Activated CD8-positive, alpha-beta memory T cell treated with anti-CD3 and anti-CD28 coated beads, Interleukin-2, amount 50 U/mL, for 24 hours (primary cell): ENCODE measurements at regions not wholly inside any gene's neighbourhood (a gene's known extent, or its start where the extent isn't known, plus 50 kb on each side); places are given as distances from the start of the nearest gene placed in this dataset.

Source experiments
- DNase-seq: peaks from one replicate; pipeline ENCODE4 v3.0.0-alpha.2; 2020; ENCODE audit errors: extremely low read depth

GRCh38 chr1:235925016-235925415, 58.3 kb upstream of the LYST start:
- DNase-seq, result no peak

- DNase-seq, result no peak
These were observed 56.8 kb upstream of the LYST start for GRCh38 chr1:235923466-235924021.

GRCh38 chr1:235920596-235921375, 54.1 kb upstream of the LYST start:
- DNase-seq, result no peak

- DNase-seq, result no peak
These were observed 53.2 kb upstream of the LYST start for GRCh38 chr1:235919833-235920441.

- DNase-seq, result no peak
These were observed 52.6 kb upstream of the LYST start for GRCh38 chr1:235919127-235919832.

GRCh38 chr1:235918465-235918864, 51.8 kb upstream of the LYST start:
- DNase-seq, result no peak

GRCh38 chr1:235918032-235918431, 51.3 kb upstream of the LYST start:
- DNase-seq, result no peak

- DNase-seq, result peak; percentile 21
These were observed 50.6 kb upstream of the LYST start for GRCh38 chr1:235917267-235917811.
